Activated naive CD8-positive, alpha-beta T cell (primary cell): ENCODE measurements at regions not wholly inside any gene's neighbourhood (a gene's known extent, or its start where the extent isn't known, plus 50 kb on each side); places are given as distances from the start of the nearest gene placed in this dataset.

Source experiments
- H3K27ac Mint-ChIP-seq: one replicate; pipeline ENCODE4 v1.8.0; 2021; ENCODE audit warnings: mixed read lengths
- H3K27me3 Mint-ChIP-seq: one replicate; pipeline ENCODE4 v1.8.0; 2021; ENCODE audit warnings: mixed read lengths
- H3K36me3 Mint-ChIP-seq: one replicate; pipeline ENCODE4 v1.8.0; 2021; ENCODE audit warnings: mixed read lengths
- H3K4me1 Mint-ChIP-seq: one replicate; pipeline ENCODE4 v1.8.0; 2021; ENCODE audit warnings: low read depth, mixed read lengths
- H3K4me3 Mint-ChIP-seq: one replicate; pipeline ENCODE4 v1.8.0; 2021; ENCODE audit warnings: mild to moderate bottlenecking, mixed read lengths
- H3K9me3 Mint-ChIP-seq: one replicate; pipeline ENCODE4 v1.8.0; 2021; ENCODE audit warnings: low read depth, mixed read lengths

DNA sequence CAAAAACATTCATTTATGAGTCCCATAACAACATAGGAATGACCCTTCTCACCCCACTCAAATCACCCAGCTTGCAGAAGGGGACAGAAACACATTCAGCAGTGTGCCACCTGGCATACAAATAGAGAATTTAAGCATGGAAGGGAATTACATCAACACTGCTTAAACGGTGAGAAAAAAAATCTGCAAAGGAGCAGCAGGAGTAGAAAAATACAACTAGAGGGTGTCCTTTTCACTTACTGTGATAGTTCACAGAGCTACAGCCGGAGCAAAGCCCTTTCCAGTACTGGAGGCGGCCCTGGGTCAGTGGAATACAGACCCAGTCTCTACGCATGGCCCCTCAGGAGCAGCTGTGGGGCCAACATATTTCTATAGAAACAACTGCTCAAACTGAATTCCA is 764.3 kb upstream of the ARGLU1 start:
- H3K27ac Mint-ChIP-seq: no peak overlapping the region
- no peaks in the 10 kb centered on the region for H3K27me3 Mint-ChIP-seq
- H3K4me3 Mint-ChIP-seq: no peak overlapping the region
- H3K4me1 Mint-ChIP-seq: no peaks in the 10 kb centered on the region
- no peaks in the 10 kb centered on the region for H3K9me3 Mint-ChIP-seq
- H3K36me3 Mint-ChIP-seq: no peaks in the 10 kb centered on the region

DNA sequence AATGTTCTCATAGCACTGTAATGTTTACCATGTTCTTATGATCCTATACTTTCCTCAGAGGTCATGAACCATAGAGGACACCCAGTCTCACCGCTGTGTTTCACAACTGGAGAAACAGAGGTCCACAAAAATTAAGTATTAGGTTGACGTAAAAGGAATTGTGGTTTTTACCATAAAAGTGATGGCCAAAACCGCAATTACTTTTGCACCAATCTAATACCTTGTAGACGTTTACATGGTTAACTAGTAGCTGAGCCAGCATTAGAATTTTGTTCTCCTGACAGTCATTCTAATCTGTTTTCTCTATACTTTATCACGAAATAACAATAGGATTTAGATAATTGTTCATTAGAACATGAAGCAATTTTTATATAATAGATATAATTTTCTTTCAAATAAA is 763.4 kb upstream of the ARGLU1 start:
- Mint-ChIP-seq H3K27me3 (no peaks in the 10 kb centered on the region), H3K4me3 (no peak overlapping the region), H3K27ac (no peak overlapping the region), H3K4me1 (no peaks in the 10 kb centered on the region), H3K9me3 (no peaks in the 10 kb centered on the region), H3K36me3 (no peaks in the 10 kb centered on the region)

GRCh38 chr13:107330484-107330883 is 762.5 kb upstream of the ARGLU1 start:
- Mint-ChIP-seq H3K36me3 (no peaks in the 10 kb centered on the region), H3K4me1 (no peaks in the 10 kb centered on the region), H3K9me3 (no peaks in the 10 kb centered on the region), H3K4me3 (no peak overlapping the region), H3K27me3 (no peaks in the 10 kb centered on the region), H3K27ac (no peak overlapping the region)

- Mint-ChIP-seq H3K4me1 (no peaks in the 10 kb centered on the region), H3K4me3 (no peak overlapping the region), H3K9me3 (no peaks in the 10 kb centered on the region), H3K36me3 (no peaks in the 10 kb centered on the region), H3K27ac (no peak overlapping the region), H3K27me3 (no peaks in the 10 kb centered on the region)
Observed at GRCh38 chr13:107329991-107330390, 762.1 kb upstream of the ARGLU1 start.

DNA sequence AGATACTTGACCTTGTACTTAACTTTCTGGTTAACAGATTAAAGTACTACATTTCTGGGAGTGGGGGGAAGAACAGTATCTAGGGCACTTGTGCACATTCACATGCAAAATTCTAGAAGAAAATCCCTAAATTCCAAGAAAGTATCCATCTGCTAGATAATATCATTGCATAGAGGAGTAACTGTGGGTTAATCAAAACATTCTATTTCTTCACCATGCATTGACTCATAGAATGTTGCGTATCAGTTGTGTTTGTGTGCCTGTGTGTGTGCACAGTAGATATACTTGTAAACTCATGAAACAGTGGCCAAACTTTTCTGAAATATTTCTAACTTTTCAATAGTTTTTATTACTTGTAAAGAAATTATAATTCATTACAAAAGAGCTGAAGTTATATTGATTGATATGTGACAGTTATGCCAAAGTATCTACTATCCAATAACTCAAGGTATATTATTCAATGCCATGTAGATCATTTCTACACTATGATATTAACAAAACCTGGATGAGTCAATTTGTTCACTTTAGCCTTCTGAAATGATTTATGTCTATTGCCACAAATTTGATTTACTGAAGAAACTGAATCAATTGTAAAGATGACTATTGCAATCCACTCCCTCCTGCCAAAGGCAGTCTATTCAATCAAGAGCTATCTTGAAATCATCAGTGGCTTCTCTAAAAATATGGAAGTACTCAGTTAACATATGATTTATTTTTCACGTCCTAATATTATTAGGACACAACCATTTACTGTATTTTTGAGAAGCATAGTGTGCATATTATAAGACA is 756.7 kb upstream of the ARGLU1 start:
- Mint-ChIP-seq H3K36me3 (no peaks in the 10 kb centered on the region), H3K9me3 (no peaks in the 10 kb centered on the region), H3K4me3 (no peak overlapping the region), H3K27ac (no peak overlapping the region), H3K4me1 (no peaks in the 10 kb centered on the region), H3K27me3 (no peaks in the 10 kb centered on the region)

DNA sequence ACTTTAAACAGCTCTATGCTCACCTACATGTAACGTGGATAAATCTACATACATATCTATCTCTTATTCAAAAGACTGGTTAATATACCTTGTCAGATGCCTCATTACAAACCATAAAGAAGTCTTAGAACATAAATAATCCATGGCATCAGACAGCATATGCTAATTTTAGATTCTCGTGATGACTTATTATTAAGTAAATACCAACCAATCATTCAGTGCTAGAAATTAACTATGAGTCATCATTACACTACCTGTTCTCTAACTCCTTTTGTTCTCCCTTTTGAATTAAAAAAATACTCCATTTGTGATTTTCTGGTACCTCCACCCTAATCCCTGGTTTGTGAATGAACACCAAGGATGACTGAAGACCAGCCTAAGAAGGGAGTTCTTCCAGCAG is 754.3 kb upstream of the ARGLU1 start:
- Mint-ChIP-seq H3K27me3 (no peaks in the 10 kb centered on the region), H3K9me3 (no peaks in the 10 kb centered on the region), H3K4me3 (no peak overlapping the region)

GRCh38 chr13:107305178-107305577 is 737.2 kb upstream of the ARGLU1 start:
- Mint-ChIP-seq H3K4me1 (no peaks in the 10 kb centered on the region), H3K27me3 (no peaks in the 10 kb centered on the region), H3K9me3 (no peaks in the 10 kb centered on the region), H3K4me3 (no peak overlapping the region), H3K36me3 (no peaks in the 10 kb centered on the region), H3K27ac (no peak overlapping the region)

More for the DNA sequence above, 754.3 kb upstream of the ARGLU1 start:
- H3K36me3 Mint-ChIP-seq: no peaks in the 10 kb centered on the region
- no peaks in the 10 kb centered on the region for H3K4me1 Mint-ChIP-seq
- H3K27ac Mint-ChIP-seq: no peak overlapping the region

- H3K9me3 Mint-ChIP-seq: no peaks in the 10 kb centered on the region
- H3K4me1 Mint-ChIP-seq: no peaks in the 10 kb centered on the region
- no peaks in the 10 kb centered on the region for H3K27me3 Mint-ChIP-seq
- no peak overlapping the region for H3K27ac Mint-ChIP-seq
- H3K4me3 Mint-ChIP-seq: no peak overlapping the region
- no peaks in the 10 kb centered on the region for H3K36me3 Mint-ChIP-seq
Observed at GRCh38 chr13:107301724-107302374, 733.9 kb upstream of the ARGLU1 start.

GRCh38 chr13:107299717-107300116 is 731.8 kb upstream of the ARGLU1 start:
- no peaks in the 10 kb centered on the region for H3K4me1 Mint-ChIP-seq

DNA sequence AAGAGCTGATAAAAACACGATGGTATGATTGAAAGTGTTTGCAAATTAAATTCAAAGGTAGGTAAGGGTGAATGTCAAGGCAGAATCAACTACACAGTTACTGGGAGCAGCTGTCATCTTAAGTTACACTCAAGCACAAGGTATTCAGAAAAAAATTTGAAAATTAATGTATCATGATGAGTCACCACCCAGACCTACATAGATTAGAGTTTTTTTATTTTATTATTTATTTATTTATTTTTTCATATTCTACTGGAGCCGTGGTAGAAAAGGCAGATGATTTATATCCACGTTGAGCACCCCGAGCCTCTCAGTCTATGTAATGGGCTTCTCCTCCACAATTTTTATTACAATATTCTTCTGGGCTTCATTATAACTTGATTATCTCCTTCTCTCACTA is 728.9 kb upstream of the ARGLU1 start:
- Mint-ChIP-seq H3K4me3 (no peak overlapping the region), H3K4me1 (no peaks in the 10 kb centered on the region), H3K27ac (no peak overlapping the region), H3K27me3 (no peaks in the 10 kb centered on the region), H3K36me3 (no peaks in the 10 kb centered on the region), H3K9me3 (no peaks in the 10 kb centered on the region)

More at GRCh38 chr13:107299717-107300116, 731.8 kb upstream of the ARGLU1 start:
- no peaks in the 10 kb centered on the region for H3K27me3 Mint-ChIP-seq
- no peaks in the 10 kb centered on the region for H3K9me3 Mint-ChIP-seq
- H3K36me3 Mint-ChIP-seq: no peaks in the 10 kb centered on the region
- no peak overlapping the region for H3K4me3 Mint-ChIP-seq
- H3K27ac Mint-ChIP-seq: no peak overlapping the region

DNA sequence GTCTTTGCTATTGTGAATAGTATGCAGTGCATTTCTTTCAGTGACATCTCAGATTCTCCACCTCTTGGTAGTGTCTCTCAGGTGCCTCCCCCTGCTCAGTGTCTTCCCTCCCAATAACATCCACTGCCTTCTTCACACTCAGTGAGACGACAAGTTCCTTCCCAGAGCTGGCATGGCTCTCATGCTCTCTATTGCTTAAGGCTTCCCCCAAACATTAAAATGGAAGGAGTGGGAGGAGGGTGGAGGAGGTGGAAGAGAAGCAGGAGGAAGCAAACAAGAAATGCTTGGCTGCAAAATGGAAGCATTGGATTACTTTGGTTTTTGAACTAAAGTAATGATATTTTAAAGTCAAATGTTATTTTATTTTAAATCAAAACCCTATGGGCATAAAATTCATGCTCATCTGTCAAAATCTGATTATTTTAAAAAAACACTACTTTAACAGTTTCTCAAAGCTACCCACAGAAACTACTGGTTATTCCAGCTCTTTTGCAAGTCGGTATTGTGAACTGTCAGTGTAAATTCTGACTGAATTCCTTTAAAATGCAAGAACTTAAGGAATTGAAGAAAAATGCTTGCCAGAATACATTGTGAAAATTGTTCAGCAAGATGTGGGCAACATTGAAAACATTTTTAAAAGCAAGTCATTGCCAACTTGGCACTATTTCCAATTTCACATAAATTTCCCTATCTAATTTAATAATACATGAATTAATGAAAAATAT is 727.6 kb upstream of the ARGLU1 start:
- Mint-ChIP-seq H3K36me3 (no peaks in the 10 kb centered on the region), H3K4me3 (no peak overlapping the region), H3K27me3 (no peaks in the 10 kb centered on the region), H3K4me1 (no peaks in the 10 kb centered on the region), H3K27ac (no peak overlapping the region), H3K9me3 (no peaks in the 10 kb centered on the region)

DNA sequence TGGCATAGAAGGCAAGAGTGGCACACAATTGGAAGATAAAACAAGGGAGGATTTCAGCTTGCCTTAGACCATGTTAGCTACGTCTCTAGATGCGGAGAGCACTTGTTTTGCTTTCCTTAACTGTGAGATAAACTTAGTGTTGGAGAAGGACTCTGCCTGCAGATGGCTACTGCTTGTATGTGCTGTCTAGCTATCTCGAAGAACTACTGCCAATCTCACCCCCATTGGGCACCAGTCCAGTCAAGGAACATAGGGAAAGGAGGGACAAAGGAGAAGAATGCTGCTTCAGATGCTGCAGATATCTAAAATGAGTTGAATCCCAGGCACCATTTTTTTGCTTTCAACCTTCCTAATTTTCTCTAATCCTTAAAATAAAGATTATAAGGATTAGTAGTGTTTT is 726.0 kb upstream of the ARGLU1 start:
- H3K4me1 Mint-ChIP-seq: no peaks in the 10 kb centered on the region
- H3K27me3 Mint-ChIP-seq: no peaks in the 10 kb centered on the region
- H3K27ac Mint-ChIP-seq: no peak overlapping the region
- no peak overlapping the region for H3K4me3 Mint-ChIP-seq
- no peaks in the 10 kb centered on the region for H3K36me3 Mint-ChIP-seq
- H3K9me3 Mint-ChIP-seq: no peaks in the 10 kb centered on the region

DNA sequence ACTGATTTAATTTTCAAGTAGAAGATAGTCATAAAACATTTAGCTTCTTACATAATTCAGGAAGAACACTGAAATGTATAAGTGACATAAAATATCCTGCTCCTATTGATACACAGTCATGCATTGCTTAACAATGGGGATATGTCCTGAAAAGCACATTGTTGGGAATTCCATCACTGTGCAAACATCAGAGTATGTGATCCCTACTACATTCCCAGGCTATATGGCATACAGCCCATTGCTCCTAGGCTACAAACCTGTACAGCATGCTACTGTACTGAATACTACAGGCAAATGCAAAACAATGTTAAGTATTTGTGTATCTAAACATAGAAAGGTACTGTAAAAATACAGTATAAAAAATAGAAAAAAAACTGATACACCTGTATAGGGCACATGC is 723.9 kb upstream of the ARGLU1 start:
- no peak overlapping the region for H3K27ac Mint-ChIP-seq

GRCh38 chr13:107289540-107289939 is 721.6 kb upstream of the ARGLU1 start:
- no peak overlapping the region for H3K4me3 Mint-ChIP-seq
- no peaks in the 10 kb centered on the region for H3K27me3 Mint-ChIP-seq
- no peak overlapping the region for H3K27ac Mint-ChIP-seq
- H3K4me1 Mint-ChIP-seq: no peaks in the 10 kb centered on the region
- H3K9me3 Mint-ChIP-seq: no peaks in the 10 kb centered on the region
- no peaks in the 10 kb centered on the region for H3K36me3 Mint-ChIP-seq

More for the DNA sequence above, 723.9 kb upstream of the ARGLU1 start:
- H3K9me3 Mint-ChIP-seq: no peaks in the 10 kb centered on the region
- no peak overlapping the region for H3K4me3 Mint-ChIP-seq
- no peaks in the 10 kb centered on the region for H3K4me1 Mint-ChIP-seq
- H3K27me3 Mint-ChIP-seq: no peaks in the 10 kb centered on the region
- H3K36me3 Mint-ChIP-seq: no peaks in the 10 kb centered on the region

- Mint-ChIP-seq H3K9me3 (peaks cover 3% of the 10 kb centered on the region), H3K27me3 (no peaks in the 10 kb centered on the region), H3K4me3 (no peak overlapping the region), H3K36me3 (no peaks in the 10 kb centered on the region), H3K27ac (no peak overlapping the region), H3K4me1 (no peaks in the 10 kb centered on the region)
Observed at GRCh38 chr13:107284173-107284572, 716.2 kb upstream of the ARGLU1 start.
